ENCODE measurements at regions not wholly inside any gene's neighbourhood (a gene's known extent, or its start where the extent isn't known, plus 50 kb on each side); places are given as distances from the start of the nearest gene placed in this dataset.

DNA sequence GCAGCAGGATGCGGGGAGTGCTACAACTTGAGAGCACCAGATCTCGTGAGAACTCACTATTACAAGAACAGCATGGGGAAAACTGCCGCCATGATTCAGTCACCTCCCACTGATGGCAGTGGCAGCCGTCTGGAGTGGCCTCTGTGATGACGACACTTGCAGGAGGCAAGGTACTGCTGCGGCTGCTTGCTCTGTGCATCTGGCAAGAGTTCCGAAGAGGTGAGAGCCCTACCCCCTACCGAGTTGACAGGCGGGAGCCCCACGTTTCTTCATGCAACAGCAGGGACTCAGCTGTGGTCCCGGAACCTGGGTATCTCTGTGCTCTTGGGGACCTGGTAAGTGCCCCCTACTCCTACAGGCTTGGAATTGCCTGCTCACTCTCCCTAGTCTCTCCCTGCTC is 1672.7 kb upstream of the TMEFF2 start:
- TF ChIP-seq, protein P1, sequence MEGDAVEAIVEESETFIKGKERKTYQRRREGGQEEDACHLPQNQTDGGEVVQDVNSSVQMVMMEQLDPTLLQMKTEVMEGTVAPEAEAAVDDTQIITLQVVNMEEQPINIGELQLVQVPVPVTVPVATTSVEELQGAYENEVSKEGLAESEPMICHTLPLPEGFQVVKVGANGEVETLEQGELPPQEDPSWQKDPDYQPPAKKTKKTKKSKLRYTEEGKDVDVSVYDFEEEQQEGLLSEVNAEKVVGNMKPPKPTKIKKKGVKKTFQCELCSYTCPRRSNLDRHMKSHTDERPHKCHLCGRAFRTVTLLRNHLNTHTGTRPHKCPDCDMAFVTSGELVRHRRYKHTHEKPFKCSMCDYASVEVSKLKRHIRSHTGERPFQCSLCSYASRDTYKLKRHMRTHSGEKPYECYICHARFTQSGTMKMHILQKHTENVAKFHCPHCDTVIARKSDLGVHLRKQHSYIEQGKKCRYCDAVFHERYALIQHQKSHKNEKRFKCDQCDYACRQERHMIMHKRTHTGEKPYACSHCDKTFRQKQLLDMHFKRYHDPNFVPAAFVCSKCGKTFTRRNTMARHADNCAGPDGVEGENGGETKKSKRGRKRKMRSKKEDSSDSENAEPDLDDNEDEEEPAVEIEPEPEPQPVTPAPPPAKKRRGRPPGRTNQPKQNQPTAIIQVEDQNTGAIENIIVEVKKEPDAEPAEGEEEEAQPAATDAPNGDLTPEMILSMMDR (IDR thresholded peaks at IDR 0.05) = no peak
- no peak for TF ChIP-seq ZFX (IDR thresholded peaks at IDR 0.05; ENCODE audit: borderline replicate concordance)

All from 22Rv1 (cell line).